K562 (cell line): ENCODE measurements at regions not wholly inside any gene's neighbourhood (a gene's known extent, or its start where the extent isn't known, plus 50 kb on each side); places are given as distances from the start of the nearest gene placed in this dataset.

ENCODE experiments used
- ATAC-seq: fragments of 200-7000 bp; cut with Tn5 transposase; 3 replicates; pipeline ENCODE4 v1.9.1; 2020; ENCODE audit warnings: moderate library complexity
- BruUV-seq: library from RNA; stranded (reverse); fragments of 400-500 nt; replicated peaks from 2 replicates; lab custom pipeline; 2021; lab: Mats Ljungman, UMichigan
- CTCF ChIA-PET: fragments of 300-600 bp; formaldehyde crosslinking; extraction: SDS; loops from one replicate; lab custom pipeline; 2021; ENCODE audit warnings: low intra/inter-chr PET ratio; lab: Yijun Ruan, JAX
- POLR2A ChIA-PET: fragments of 300-600, 350-650 bp; sonication (Branson Sonifier 250); formaldehyde crosslinking; extraction: SDS; loops from one replicate; lab custom pipeline; 2021; ENCODE audit warnings: antibody characterized with exemption, inconsistent platforms; lab: Yijun Ruan, JAX
- DNase-seq, 4 experiments: peaks; one replicate each; pipeline versions ENCODE4 v3.0.0 to v3.0.0-alpha.2; 2011 to 2018; ENCODE audit warnings: low spot score in 3 of 4, mixed read lengths in 3 of 4; ENCODE audit errors: extremely low read depth in 1 of 4
- FAIRE-seq: peaks from 2 replicates; lab custom pipeline; 2011; peaks lifted over from hg19 to GRCh38; lab: Jason Lieb, UNC
- H2AFZ ChIP-seq: 2 replicates; pipeline ENCODE4 v1.6.0; 2011; ENCODE audit warnings: low read depth, low read length, control low read depth, inconsistent platforms
- H3K27ac ChIP-seq: fragments of 200-600 bp; 3 replicates; pipeline ENCODE4 v1.8.0; 2011; ENCODE audit warnings: low read depth, mild to moderate bottlenecking, control low read depth, inconsistent platforms, low read length, moderate library complexity, mixed read lengths; ENCODE audit errors: extremely low read depth
- H3K27me3 ChIP-seq, 2 experiments: fragments of 300-600 bp in 1 of 2; 2 replicates in 1 of 2; 3 replicates in 1 of 2; pipeline versions ENCODE4 v1.6.0 to v1.8.0; 2011; ENCODE audit warnings: inconsistent platforms in 2 of 2, low read length in 2 of 2, mild to moderate bottlenecking in 1 of 2, mixed read lengths in 1 of 2, moderate library complexity in 1 of 2; ENCODE audit not compliant: control insufficient read depth in 2 of 2, insufficient read depth in 2 of 2
- H3K36me3 ChIP-seq: fragments of 300-600 bp; 3 replicates; pipeline ENCODE4 v1.8.0; 2011; ENCODE audit warnings: mild to moderate bottlenecking, low read length, inconsistent platforms; ENCODE audit not compliant: control insufficient read depth, insufficient read depth
- H3K4me1 ChIP-seq, 2 experiments: fragments of 200-600 bp in 1 of 2; replicated peaks in 1 of 2; 2 replicates in 1 of 2; 3 replicates in 1 of 2; pipeline versions ENCODE4 v1.5.1 to v1.8.0; 2011; ENCODE audit warnings: inconsistent platforms in 2 of 2, low read length in 2 of 2, mild to moderate bottlenecking in 1 of 2, mixed read lengths in 1 of 2, moderate library complexity in 1 of 2; ENCODE audit not compliant: control insufficient read depth in 2 of 2, insufficient read depth in 2 of 2
- H3K4me2 ChIP-seq: 2 replicates; pipeline ENCODE4 v1.6.1; 2011; ENCODE audit warnings: low read length, control low read depth, inconsistent platforms, mixed read lengths; ENCODE audit not compliant: insufficient read depth
- H3K4me3 ChIP-seq: fragments of 200-600 bp; sonication (generic), shearing (Covaris generic); 2 replicates; pipeline ENCODE4 v1.5.1; 2016; ENCODE audit warnings: control low read depth, inconsistent platforms
- H3K79me2 ChIP-seq: fragments of 200-600 bp; 3 replicates; pipeline ENCODE4 v1.8.0; 2011; ENCODE audit warnings: low read length, inconsistent platforms; ENCODE audit not compliant: control insufficient read depth, insufficient read depth
- H3K9ac ChIP-seq, 2 experiments: 2 replicates each; pipeline versions ENCODE4 v1.6.0 to v1.6.1; 2011; ENCODE audit warnings: low read depth in 2 of 2, low read length in 2 of 2, control low read depth in 1 of 2, inconsistent platforms in 1 of 2, mild to moderate bottlenecking in 1 of 2, mixed read lengths in 1 of 2; ENCODE audit not compliant: insufficient read depth in 1 of 2
- H3K9me1 ChIP-seq: one replicate; pipeline ENCODE4 v1.6.0; 2011; ENCODE audit warnings: inconsistent platforms, mild to moderate bottlenecking, low read length, moderate library complexity; ENCODE audit not compliant: control insufficient read depth, insufficient read depth
- H3K9me3 ChIP-seq: replicated peaks from 2 replicates; pipeline ENCODE4 v1.5.1; 2011; ENCODE audit warnings: low read depth, low read length, inconsistent platforms; ENCODE audit not compliant: control insufficient read depth, insufficient read depth
- H4K20me1 ChIP-seq: replicated peaks from 2 replicates; pipeline ENCODE4 v1.6.1; 2011; ENCODE audit warnings: low read length, inconsistent platforms, mixed read lengths; ENCODE audit not compliant: control insufficient read depth, insufficient read depth
- ATF4 ChIP-seq: fragments of 450-650 bp; formaldehyde crosslinking; IDR thresholded peaks from 2 replicates; pipeline ENCODE4 v1.4.0; 2022; ENCODE audit warnings: mild to moderate bottlenecking, moderate library complexity
- CHD7 ChIP-seq: fragments of 200-600 bp; sonication (generic); IDR thresholded peaks from one replicate; pipeline ENCODE4 v1.6.1; 2012; ENCODE audit warnings: mild to moderate bottlenecking, low read depth, low read length, inconsistent platforms
- CREM ChIP-seq: IDR thresholded peaks from 2 replicates; pipeline ENCODE4 v1.6.1; 2014; ENCODE audit warnings: antibody characterized with exemption, low read depth
- EZH2 ChIP-seq: IDR thresholded peaks from 2 replicates; pipeline ENCODE4 v1.6.1; 2012; ENCODE audit warnings: low read depth, mild to moderate bottlenecking, inconsistent platforms, low read length, borderline replicate concordance
- JUNB ChIP-seq: fragments of 450-650 bp; formaldehyde crosslinking; conservative IDR thresholded peaks from 2 replicates; pipeline ENCODE4 v1.4.0; 2020; ENCODE audit warnings: mild to moderate bottlenecking
- POLR2AphosphoS5 ChIP-seq: IDR thresholded peaks from 2 replicates; pipeline ENCODE4 v1.6.1; 2011; ENCODE audit warnings: mild to moderate bottlenecking, low read depth, low read length, moderate library complexity; ENCODE audit not compliant: control insufficient read depth, insufficient read depth
- PTBP1 ChIP-seq: fragments of 200-400 bp; formaldehyde crosslinking; IDR thresholded peaks from 2 replicates; pipeline ENCODE4 v1.6.1; 2017; ENCODE audit warnings: low read depth, low read length
- SREBF1 ChIP-seq: fragments of 150-350 bp; IDR thresholded peaks from 2 replicates; pipeline ENCODE4 v1.6.1; 2014; ENCODE audit warnings: antibody characterized with exemption, low read depth, low read length, borderline replicate concordance
- THRA ChIP-seq: fragments of 450-650 bp; IDR thresholded peaks from 2 replicates; pipeline ENCODE4 v1.6.1; 2017; ENCODE audit warnings: mild to moderate bottlenecking, moderate library complexity
- WGBS: fragments of 100-300 bp; shearing (Covaris generic); methylation state at CpG from one replicate; pipeline ENCODE4 v1.1.6; 2016; ENCODE audit warnings: low coverage, mixed read lengths; ENCODE audit not compliant: insufficient coverage; ENCODE audit errors: missing lambda C conversion rate; 5-methylcytosine and 5-hydroxymethylcytosine counted together
- in situ Hi-C: fragments of 300-500 bp; cut with MboI; formaldehyde crosslinking; loops from 4 replicates; pipeline ENCODE4 v1.15.0; 2018; ENCODE audit warnings: inconsistent platforms, mixed read lengths
- intact Hi-C: fragments of 100-400 bp; cut with micrococcal nuclease; formaldehyde crosslinking; loops from 2 replicates; pipeline ENCODE4 v1.14.2; 2022

- no peaks in the 10 kb centered on the region for H3K79me2 ChIP-seq
- in situ Hi-C loops = no loop called here
These were observed 95.4 kb upstream of the CCDC85A start for GRCh38 chr2:56088411-56088810.

More at GRCh38 chr2:56088411-56088810, 95.4 kb upstream of the CCDC85A start:
- FAIRE-seq (no peak), DNase-seq (no peak), ATAC-seq (no peak)
- peaks cover 0 to 4% of the 10 kb centered on the region in 2 experiments; a peak in 1 of 5 replicates for H3K27me3 ChIP-seq
- H3K9me3 ChIP-seq = no peaks in the 10 kb centered on the region
- TF ChIP-seq CREM (no peak), ATF4 (CRISPR knock-in tag) (no peak), CHD7 (no peak), SREBF1 (no peak), JUNB (CRISPR knock-in tag) (no peak), PTBP1 (no peak), POLR2AphosphoS5 (no peak), EZH2 (no peak), THRA (no peak)
- no peak overlapping the region for H3K4me2 ChIP-seq
- H3K36me3 ChIP-seq = no peaks in the 10 kb centered on the region
- intact Hi-C loops = no loop called here
- H2AFZ ChIP-seq = no peak overlapping the region
- no peak overlapping the region for H3K4me3 ChIP-seq
- BruUV-seq = no TSS peak
- no peak overlapping the region for H3K27ac ChIP-seq
- no peak overlapping the region for H3K9ac ChIP-seq
- H3K4me1 ChIP-seq = no peaks in the 10 kb centered on the region
- ChIA-PET CTCF (no interaction called here), POLR2A (no interaction called here)
- 0% methylated on average over 4 of the region's 4 CpGs for WGBS
- H4K20me1 ChIP-seq = no peaks in the 10 kb centered on the region
- no peaks in the 10 kb centered on the region for H3K9me1 ChIP-seq
